Cardiac muscle cell (in vitro differentiated cells and primary cell): ENCODE measurements at regions not wholly inside any gene's neighbourhood (a gene's known extent, or its start where the extent isn't known, plus 50 kb on each side); places are given as distances from the start of the nearest gene placed in this dataset.

Experiments
- DNase-seq, 2 donors: peaks; one replicate each; pipeline versions ENCODE4 v3.0.0 to v3.0.0-alpha.2; 2010 to 2017; ENCODE audit warnings: low read depth in 1 of 2, low spot score in 1 of 2
- H3K27ac ChIP-seq: fragments of 200-600 bp; sonication (generic); 2 replicates; pipeline ENCODE4 v1.5.1; 2016
- H3K27me3 ChIP-seq: fragments of 200-600 bp; sonication (generic); 2 replicates; pipeline ENCODE4 v1.6.0; 2016; ENCODE audit warnings: control low read depth
- H3K36me3 ChIP-seq: fragments of 200-600 bp; sonication (generic); 2 replicates; pipeline ENCODE4 v1.5.1; 2016; ENCODE audit warnings: control low read depth
- H3K4me1 ChIP-seq: fragments of 200-600 bp; sonication (generic); 2 replicates; pipeline ENCODE4 v1.8.1; 2017; ENCODE audit warnings: low read depth, mild to moderate bottlenecking, mixed run types
- H3K4me3 ChIP-seq: fragments of 200-600 bp; sonication (generic); 2 replicates; pipeline ENCODE4 v1.5.1; 2016; ENCODE audit warnings: mild to moderate bottlenecking
- H3K9me3 ChIP-seq: fragments of 200-600 bp; sonication (generic); 2 replicates; pipeline ENCODE4 v1.5.1; 2017; ENCODE audit warnings: low read depth, mild to moderate bottlenecking, control low read depth
- TF ChIP-seq, protein P1 (sequence below): IDR thresholded peaks from 2 replicates; pipeline ENCODE4 v1.5.1; 2012; ENCODE audit warnings: low read depth, mild to moderate bottlenecking, low read length

DNA sequence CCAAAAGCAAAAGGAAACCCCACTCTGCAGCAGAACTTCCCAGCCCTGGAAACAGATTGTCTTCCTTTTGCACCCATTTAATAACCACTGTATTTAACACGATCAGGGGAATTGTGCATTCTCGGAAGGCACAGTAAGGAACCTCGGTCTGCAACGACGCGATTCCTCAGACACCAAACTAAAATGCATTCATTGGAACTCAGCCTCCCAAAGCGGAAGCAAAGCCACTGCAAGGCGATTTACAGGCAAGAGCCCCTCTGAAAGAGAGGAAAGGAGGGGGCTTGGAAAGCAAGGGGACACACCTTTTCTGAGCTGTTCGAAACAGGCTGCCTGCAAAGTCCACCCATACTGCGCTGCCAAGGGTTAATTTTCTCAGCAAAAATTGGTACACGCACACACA, 297.7 kb downstream of the OMA1 start:
- Histone ChIP-seq H3K27ac (no peak overlapping the region), H3K36me3 (no peaks in the 10 kb centered on the region), H3K4me3 (no peak overlapping the region), H3K9me3 (no peaks in the 10 kb centered on the region), H3K4me1 (peaks cover 4% of the 10 kb centered on the region), H3K27me3 (peaks cover 77% of the 10 kb centered on the region)
- no peak for DNase-seq
- TF ChIP-seq, protein P1, sequence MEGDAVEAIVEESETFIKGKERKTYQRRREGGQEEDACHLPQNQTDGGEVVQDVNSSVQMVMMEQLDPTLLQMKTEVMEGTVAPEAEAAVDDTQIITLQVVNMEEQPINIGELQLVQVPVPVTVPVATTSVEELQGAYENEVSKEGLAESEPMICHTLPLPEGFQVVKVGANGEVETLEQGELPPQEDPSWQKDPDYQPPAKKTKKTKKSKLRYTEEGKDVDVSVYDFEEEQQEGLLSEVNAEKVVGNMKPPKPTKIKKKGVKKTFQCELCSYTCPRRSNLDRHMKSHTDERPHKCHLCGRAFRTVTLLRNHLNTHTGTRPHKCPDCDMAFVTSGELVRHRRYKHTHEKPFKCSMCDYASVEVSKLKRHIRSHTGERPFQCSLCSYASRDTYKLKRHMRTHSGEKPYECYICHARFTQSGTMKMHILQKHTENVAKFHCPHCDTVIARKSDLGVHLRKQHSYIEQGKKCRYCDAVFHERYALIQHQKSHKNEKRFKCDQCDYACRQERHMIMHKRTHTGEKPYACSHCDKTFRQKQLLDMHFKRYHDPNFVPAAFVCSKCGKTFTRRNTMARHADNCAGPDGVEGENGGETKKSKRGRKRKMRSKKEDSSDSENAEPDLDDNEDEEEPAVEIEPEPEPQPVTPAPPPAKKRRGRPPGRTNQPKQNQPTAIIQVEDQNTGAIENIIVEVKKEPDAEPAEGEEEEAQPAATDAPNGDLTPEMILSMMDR, result no peak

DNA sequence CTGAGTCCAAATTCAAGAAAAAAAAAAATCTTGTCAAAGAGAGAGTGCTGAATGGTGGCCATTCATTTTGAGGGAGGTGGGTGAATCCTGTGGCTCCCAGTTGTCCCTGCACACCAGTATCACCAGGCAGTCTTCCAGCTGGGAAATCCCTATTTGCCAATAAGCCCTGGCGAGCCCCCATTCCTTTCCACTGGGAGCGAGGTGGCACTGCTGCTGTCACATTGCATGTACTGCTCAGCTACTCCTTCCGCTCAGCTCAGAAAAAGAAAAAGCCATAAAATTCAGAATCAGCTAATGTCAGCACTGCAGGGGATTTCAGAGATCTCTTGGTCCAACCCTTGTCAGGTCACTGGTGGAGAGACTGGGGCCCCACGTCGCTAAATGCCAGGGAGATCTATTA, 298.5 kb downstream of the OMA1 start:
- Histone ChIP-seq H3K4me1 (peaks cover 4% of the 10 kb centered on the region), H3K9me3 (no peaks in the 10 kb centered on the region), H3K27me3 (peaks cover 83% of the 10 kb centered on the region), H3K4me3 (no peak overlapping the region), H3K27ac (no peak overlapping the region), H3K36me3 (no peaks in the 10 kb centered on the region)
- TF ChIP-seq, protein P1, result no peak
- no peak for DNase-seq

DNA sequence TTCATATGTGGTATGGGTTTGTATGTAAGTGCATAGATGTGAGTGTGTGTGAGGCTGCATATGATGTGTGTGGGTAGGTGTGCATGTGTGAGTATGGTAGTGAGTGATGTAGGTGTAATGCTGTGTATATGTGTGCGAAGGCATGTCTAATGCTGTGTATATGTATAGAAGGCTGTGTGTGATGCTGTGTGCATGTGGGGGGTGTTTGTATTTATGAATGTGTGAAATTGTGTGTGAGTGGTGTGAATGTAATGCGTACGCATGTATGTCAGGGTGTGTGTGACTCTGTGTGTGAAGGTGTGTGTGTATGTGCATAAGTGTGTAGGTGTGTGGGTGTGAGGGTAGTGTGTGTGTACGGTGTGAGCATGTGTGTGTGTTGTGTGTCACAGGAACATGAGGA, 300.0 kb downstream of the OMA1 start:
- no peak overlapping the region for H3K4me3 ChIP-seq
- H3K4me1 ChIP-seq, result peaks cover 4% of the 10 kb centered on the region
- TF ChIP-seq, protein P1, result no peak
- no peaks in the 10 kb centered on the region for H3K36me3 ChIP-seq
- H3K9me3 ChIP-seq, result no peaks in the 10 kb centered on the region
- no peak overlapping the region for H3K27ac ChIP-seq
- peaks cover 83% of the 10 kb centered on the region for H3K27me3 ChIP-seq
- no peak for DNase-seq

DNA sequence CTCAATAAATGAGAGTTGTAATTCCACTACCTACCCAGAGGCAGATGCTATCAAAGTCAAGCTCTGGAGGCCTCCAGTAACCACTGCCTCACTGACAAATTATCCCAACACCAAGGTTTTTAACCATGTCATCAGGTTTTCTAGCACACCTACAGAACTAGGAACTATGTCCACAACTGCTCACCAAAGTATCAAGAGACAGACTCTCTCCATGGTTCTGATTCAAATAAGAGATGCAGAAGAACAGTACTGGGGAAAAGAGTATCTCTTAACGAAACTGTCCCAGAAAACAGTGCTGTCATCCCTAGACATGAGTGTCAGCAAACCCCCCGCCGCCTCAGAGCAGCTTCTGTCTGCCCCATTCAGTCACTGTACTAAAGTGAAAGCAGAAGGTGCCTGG, 301.7 kb downstream of the OMA1 start:
- H3K27ac ChIP-seq, result no peak overlapping the region
- peak in 1 of 2 donors; percentile 52 for DNase-seq
- H3K36me3 ChIP-seq, result no peaks in the 10 kb centered on the region
- H3K27me3 ChIP-seq, result peaks cover 81% of the 10 kb centered on the region
- H3K4me1 ChIP-seq, result peaks cover 4% of the 10 kb centered on the region
- H3K9me3 ChIP-seq, result no peaks in the 10 kb centered on the region
- TF ChIP-seq, protein P1, result no peak
- no peak overlapping the region for H3K4me3 ChIP-seq

DNA sequence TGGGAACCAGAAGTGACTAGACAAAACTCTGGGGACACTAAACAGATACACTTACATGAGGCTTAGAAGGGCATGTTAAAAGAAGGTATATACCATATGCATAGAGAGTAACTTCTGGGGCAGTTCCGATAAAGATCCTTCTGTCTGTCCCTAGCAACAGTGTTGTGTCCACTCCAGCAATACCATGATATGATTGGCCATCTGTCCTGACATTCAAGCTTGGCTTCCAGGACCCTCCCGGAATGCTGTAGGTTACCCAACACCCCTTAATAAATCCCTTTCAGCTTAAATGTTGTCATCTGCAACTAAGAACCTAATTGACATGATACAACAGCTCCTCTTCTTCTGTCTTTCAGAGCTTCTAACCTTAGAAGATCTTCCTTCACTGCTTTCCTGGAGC, 307.7 kb downstream of the OMA1 start:
- H3K9me3 ChIP-seq, result no peaks in the 10 kb centered on the region
- peaks cover 30% of the 10 kb centered on the region for H3K27me3 ChIP-seq
- H3K36me3 ChIP-seq, result no peaks in the 10 kb centered on the region
- no peaks in the 10 kb centered on the region for H3K4me1 ChIP-seq
- H3K27ac ChIP-seq, result no peak overlapping the region
- TF ChIP-seq, protein P1, result no peak
- no peak for DNase-seq
- H3K4me3 ChIP-seq, result no peak overlapping the region

DNA sequence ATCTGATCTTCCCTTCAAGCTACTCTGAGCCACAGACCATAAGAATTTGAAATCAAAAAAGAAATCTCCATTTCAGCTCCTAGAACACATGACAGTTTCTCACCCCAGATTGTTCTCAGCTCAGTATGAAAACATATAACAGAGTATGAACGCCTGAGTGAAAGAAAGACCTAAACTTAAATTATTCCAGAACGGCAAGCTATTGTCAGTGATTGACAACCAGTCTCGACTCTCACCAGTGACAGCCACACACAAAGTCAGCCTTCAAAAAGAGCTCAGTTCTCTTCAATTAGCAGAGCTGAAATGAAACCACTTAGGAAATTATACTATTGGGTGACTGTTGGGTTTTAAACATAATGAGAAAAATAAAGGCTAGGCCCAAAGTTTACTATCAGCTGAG, 312.8 kb downstream of the OMA1 start:
- TF ChIP-seq, protein P1, result no peak

More for the DNA sequence above, 312.8 kb downstream of the OMA1 start:
- Histone ChIP-seq H3K4me1 (no peaks in the 10 kb centered on the region), H3K27me3 (peaks cover 8% of the 10 kb centered on the region), H3K27ac (no peak overlapping the region), H3K9me3 (no peaks in the 10 kb centered on the region), H3K4me3 (no peak overlapping the region), H3K36me3 (no peaks in the 10 kb centered on the region)
- DNase-seq, result no peak
